Glomerular endothelial cell (primary cell): ENCODE measurements at regions not wholly inside any gene's neighbourhood (a gene's known extent, or its start where the extent isn't known, plus 50 kb on each side); places are given as distances from the start of the nearest gene placed in this dataset.

Source experiments
- DNase-seq: peaks from one replicate; pipeline ENCODE4 v3.0.0-alpha.2; 2011; ENCODE audit warnings: low read depth, low spot score; ENCODE audit errors: extremely low read depth

GRCh38 chr14:101198398-101199027, 295.0 kb upstream of the RTL1 start:
- no peak for DNase-seq

- no peak for DNase-seq
These were observed 295.7 kb upstream of the RTL1 start for GRCh38 chr14:101199028-101199770.

- DNase-seq = no peak
These were observed 296.6 kb upstream of the RTL1 start for GRCh38 chr14:101200008-101200649.

GRCh38 chr14:101200650-101201516, 297.4 kb upstream of the RTL1 start:
- no peak for DNase-seq

GRCh38 chr14:101201535-101202151, 298.1 kb upstream of the RTL1 start:
- DNase-seq = no peak

GRCh38 chr14:101202627-101203404, 299.3 kb upstream of the RTL1 start:
- DNase-seq = no peak

GRCh38 chr14:101206556-101206955, 303.0 kb upstream of the RTL1 start:
- DNase-seq = no peak

GRCh38 chr14:101207041-101207440, 303.5 kb upstream of the RTL1 start:
- DNase-seq = no peak

GRCh38 chr14:101207897-101208296, 304.4 kb upstream of the RTL1 start:
- DNase-seq = no peak

GRCh38 chr14:101209594-101209993, 306.1 kb upstream of the RTL1 start:
- no peak for DNase-seq

GRCh38 chr14:101215266-101215665, 311.7 kb upstream of the RTL1 start:
- no peak for DNase-seq

GRCh38 chr14:101215927-101216326, 312.4 kb upstream of the RTL1 start:
- no peak for DNase-seq

- no peak for DNase-seq
These were observed 313.0 kb upstream of the RTL1 start for GRCh38 chr14:101216366-101217079.

GRCh38 chr14:101217080-101217463, 313.6 kb upstream of the RTL1 start:
- no peak for DNase-seq

GRCh38 chr14:101217616-101218371, 314.3 kb upstream of the RTL1 start:
- no peak for DNase-seq

- DNase-seq = no peak
These were observed 316.6 kb upstream of the RTL1 start for GRCh38 chr14:101219896-101220703.

GRCh38 chr14:101220921-101221510, 317.5 kb upstream of the RTL1 start:
- DNase-seq = no peak
